HL-60/S4 treated with retinoic acid at 250 ng/mL for 4 days and 3 days (cell line): ENCODE measurements at regions not wholly inside any gene's neighbourhood (a gene's known extent, or its start where the extent isn't known, plus 50 kb on each side); places are given as distances from the start of the nearest gene placed in this dataset.
"Not testable (repeated sequence)": the region's sequence is repeated elsewhere in the genome, so short reads cannot be mapped to it uniquely, and the experiment has no call there.

Experiments
- in situ Hi-C: fragments of 300-500 bp; cut with MboI; formaldehyde crosslinking; loops from 2 replicates; pipeline ENCODE4 v1.7.0; 2022; ENCODE audit warnings: low sequenced_read_pairs

DNA sequence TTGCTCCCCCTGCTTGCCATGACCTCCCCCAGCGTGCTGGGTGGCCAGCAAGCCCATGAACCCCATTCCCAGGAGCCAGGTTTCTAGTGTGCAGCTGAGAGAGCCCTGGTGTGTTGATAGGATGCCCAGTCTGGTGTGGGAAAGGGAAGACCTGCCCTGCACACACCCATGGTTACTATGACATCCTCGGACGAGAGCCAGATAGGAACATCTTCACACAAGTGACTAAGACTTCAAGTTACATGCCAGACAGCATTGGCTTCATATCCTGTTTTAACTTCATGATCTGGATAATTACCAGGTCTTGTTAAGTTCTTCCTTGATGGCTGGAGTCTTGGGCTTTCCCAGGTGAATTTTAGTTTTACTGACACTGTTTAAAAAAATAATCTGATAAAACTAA, 196.6 kb upstream of the EGLN3 start:
- in situ Hi-C loops = no loop called here

- in situ Hi-C loops = not testable (repeated sequence)
These were observed 189.3 kb upstream of the EGLN3 start for GRCh38 chr14:34140127-34140526.

GRCh38 chr14:34139160-34140121, 188.6 kb upstream of the EGLN3 start:
- in situ Hi-C loops = not testable (repeated sequence)

GRCh38 chr14:34138175-34138574, 187.3 kb upstream of the EGLN3 start:
- in situ Hi-C loops = no loop called here

DNA sequence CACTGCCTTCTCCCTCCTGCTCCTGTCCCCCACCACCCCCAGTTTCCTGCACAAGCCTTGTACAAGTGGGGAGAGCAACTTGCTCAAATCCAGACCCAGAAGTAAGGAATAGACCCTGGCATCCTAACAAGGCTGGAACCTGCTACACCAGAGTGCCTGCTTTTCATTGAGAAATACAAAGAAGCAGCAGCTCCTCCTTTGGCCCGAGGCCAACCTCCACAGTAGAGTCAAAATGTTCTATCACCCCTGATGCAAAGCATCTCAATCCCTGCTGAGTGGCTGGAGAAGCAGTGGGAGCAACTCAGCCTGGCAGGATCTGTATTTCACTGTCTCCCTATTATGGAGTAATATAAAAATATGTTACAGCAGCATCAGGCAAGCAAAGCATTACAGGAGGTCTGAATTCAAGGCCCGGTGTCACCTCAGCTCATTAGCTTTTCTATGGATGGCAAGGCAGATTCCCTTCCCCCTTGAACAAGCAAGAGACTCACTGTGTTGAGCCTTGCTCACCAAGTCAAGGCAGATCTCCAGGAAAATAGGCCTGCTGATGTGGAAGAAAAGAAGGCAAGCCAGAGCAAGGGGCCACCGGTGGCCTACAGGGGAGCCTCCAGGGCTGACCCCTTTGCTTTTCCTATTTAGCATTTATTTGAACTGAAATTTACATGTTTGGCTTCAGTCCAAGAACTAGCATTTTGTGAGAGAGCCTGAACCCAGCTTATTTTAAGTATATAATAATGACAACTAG, 186.3 kb upstream of the EGLN3 start:
- in situ Hi-C loops = no loop called here

DNA sequence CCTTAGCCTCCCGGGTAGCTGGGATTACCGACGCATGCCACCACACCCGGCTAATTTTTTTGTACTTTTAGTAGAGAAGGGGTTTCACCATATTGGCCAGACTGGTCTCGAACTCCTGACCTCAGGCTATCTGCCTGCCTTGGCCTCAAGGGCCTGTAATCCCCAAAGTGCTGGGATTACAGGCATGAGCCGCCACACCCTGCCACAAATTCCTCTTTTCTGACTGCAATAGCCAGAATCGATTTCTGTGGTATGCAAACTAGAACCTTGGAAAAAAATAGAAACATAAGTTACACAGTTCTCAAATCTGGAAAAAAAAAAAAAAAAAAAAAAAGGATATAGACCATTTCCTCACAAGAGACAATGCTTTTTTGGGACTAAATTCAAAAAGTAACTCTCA, 184.6 kb upstream of the EGLN3 start:
- in situ Hi-C loops = no loop called here

DNA sequence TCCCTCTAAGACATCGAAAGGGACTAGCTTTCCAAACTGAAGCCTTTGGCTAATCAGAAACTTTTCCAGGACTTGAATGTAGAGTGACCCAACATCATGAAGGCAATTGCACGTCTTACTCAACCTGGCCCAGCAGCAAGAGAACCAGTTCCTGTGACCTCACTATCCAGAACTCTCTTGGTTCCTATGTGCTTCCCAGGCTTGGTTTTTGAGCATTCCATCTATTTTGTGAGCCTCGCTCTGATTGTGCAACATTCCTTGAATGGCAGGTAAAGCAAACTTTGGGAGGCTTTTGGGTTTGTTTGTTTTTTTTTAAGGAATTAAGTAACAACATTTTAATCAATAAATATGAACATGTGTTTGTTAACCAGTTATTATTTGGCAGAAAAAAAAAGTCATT, 183.6 kb upstream of the EGLN3 start:
- in situ Hi-C loops = no loop called here

GRCh38 chr14:34129927-34130552, 179.2 kb upstream of the EGLN3 start:
- in situ Hi-C loops = no loop called here

DNA sequence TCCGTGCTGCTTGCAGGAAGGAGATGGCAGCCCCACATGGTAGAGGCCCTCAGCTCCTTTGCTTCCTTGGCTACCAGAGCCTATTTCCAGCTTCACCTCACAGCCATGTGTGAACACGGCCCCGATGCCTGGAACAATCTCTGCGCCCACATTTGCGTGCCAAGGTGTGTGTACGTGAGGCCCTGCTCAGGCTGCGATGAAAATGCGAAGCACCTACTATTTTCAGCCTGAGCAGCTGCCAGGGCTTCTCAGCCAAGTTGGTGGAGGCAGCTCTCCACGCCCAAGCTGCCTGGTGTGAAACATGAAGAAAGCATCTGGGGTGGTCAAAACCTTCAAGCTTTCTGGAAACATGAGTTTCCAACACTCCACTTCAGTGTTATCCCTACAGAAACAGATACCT, 177.8 kb upstream of the EGLN3 start:
- in situ Hi-C loops = no loop called here

DNA sequence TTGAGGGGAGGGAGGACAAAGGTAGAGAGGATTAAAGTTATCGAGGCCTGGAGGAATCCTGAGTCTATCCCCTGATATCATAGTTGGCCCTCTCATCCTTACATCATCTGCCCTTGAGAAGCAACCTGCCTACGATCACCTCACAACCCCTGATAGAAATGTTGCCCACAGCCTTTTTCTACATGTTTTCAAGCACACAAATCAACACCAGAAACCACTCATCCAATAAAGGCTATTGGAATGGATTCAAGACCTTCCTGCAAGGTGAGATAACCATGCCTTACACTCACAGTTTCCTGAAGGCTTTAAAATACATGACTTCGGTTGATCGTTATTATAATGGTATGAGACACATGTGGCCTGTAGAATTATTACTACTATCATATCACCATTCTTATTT, 175.7 kb upstream of the EGLN3 start:
- in situ Hi-C loops = no loop called here

GRCh38 chr14:34124585-34124984, 173.7 kb upstream of the EGLN3 start:
- in situ Hi-C loops = no loop called here

DNA sequence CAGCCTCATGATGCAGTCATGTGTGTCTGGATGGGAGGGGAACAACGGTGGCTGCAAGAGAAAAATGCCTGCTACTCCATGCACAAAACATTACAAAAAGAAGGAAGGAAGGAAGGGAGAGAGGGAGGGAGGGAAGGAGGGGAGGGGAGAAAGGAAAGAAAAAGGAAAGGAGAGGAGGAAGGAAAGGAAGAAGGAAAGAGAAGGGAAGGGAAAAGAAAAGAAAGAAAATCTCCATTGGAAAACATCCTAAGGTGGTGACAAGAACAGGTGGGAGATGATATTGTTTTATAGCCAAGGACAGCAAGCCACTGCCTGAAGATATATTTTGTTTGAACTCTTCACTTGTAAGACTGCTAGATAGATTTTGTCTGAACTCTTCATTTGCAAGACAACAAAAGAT, 171.8 kb upstream of the EGLN3 start:
- in situ Hi-C loops = no loop called here

DNA sequence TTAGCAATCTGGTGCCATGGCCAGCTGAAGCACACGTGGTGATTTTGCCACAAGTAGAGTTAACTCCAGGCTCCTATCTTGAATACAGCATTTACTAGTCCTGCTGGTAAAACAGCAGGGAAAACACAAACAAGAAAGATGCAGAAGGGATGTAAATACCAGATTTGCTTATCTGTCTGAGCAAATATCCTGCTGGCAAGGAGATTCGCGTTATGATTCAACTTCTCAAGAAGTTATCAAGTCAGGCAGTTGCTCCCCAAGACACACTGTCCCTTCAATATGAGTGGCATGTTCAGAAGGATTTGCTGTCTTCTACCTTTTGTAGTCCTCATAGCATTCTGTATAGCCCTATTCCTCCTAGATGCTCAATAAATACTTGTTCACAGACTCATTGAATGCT, 171.2 kb upstream of the EGLN3 start:
- in situ Hi-C loops = no loop called here

GRCh38 chr14:34120185-34120977, 169.5 kb upstream of the EGLN3 start:
- in situ Hi-C loops = no loop called here

DNA sequence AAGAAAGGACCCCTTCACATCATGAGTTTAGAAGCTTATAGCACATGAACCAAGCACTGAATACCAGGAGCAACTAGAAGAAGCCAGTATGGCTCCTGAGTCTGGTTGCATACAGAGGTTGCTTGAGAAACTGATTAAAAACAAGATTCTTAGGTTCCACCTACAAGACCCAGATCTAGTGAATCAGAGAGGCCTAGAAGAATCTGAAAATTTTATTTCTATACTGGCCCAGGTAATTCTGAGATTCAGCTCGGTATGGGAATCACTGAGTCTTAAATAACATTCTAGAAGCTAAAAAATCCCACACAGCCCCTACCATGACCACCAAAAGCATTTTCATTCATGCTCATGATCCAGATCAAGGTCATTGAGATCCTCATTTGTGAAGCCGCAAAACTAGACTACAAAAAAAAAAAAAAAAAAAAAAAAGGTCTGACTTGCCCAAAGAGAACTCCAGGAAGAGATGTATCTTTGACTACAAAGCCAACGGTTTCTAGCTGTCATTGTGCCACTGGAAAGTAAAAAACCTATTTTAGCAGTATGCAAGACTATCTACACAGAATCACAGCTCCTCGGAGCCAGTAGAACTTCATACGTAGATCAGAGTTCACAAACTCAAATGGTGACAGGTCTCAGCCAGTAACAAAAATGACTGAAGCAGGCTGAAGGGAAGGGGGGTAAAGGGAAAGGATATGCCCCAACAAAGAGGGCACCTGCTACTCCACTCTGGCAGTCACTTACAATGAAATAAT, 168.4 kb upstream of the EGLN3 start:
- in situ Hi-C loops = no loop called here

DNA sequence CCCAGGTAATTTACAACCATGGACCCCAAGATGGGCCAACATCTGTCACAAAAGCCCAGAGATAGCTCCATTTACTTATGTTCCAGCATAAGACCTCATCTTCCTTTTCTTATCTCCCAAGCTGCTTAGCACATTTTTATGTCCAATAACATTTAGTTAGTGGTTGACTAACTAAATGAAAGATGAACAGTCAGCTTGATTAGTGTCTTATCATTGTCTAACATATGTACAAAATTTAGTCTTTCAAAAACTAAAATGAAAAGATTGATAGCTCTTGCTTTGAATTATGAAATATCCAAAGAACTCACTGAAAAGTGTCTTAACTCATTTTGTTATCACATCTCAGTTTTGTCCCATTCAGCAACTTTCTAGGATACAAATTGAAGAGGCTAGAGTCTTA, 163.1 kb upstream of the EGLN3 start:
- in situ Hi-C loops = no loop called here

- in situ Hi-C loops = no loop called here
These were observed 162.2 kb upstream of the EGLN3 start for GRCh38 chr14:34113005-34113511.

DNA sequence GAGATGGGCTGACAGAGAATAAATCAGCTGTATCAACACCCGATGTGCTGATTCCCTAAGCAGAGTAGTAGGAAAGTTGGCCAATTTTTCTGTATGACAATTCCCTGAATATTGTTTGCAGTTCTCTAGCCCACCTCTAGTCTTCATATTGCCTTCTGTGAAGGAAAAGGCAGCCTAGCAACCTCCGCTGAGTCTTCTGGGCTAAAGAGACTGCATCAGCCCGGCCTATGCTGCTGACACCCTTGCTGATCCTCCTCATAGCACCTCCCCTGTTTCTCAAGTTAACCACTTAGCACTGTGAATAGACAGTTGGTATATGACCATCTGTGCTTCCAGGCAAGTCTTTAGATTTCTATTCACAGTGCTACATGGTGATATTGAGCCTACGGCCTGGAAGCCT, 161.1 kb upstream of the EGLN3 start:
- in situ Hi-C loops = no loop called here

DNA sequence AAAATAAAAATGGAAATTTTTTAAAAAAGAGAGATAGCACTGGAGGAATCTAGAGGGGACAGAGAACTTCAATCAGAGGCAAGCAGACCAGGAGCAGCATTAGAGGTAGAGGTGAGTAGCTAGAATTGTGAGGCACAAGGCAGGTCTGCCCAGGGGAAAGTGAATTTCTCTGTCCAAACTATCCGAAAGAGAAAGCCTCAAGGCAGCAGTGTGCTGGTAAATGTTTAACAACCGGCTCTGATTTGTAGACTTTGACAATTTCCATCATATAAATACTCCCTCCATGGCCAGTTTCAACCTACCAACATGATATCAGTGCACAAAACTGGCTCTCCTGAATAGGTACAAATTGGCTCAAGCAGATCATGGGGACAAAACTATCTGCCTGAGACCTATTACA, 160.6 kb upstream of the EGLN3 start:
- in situ Hi-C loops = no loop called here

DNA sequence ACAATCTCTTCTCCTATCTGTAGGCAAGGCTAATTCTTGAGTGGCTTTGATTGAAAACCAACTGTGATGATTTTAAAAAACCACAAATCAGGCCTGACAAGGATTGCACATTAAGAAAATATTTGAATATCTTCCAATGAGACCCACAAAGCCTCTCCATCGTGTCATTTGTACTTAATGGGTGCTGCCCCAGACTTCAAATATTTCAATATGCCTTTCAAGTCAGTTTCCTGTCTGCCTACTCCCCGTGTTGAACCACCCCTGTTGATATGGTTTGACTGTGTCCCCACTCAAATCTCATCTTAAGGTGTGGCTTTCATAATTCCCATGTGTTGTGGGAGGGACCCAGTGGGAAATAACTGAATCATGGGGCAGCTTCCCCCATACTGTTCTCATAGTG, 159.7 kb upstream of the EGLN3 start:
- in situ Hi-C loops = no loop called here
